CD4-positive, alpha-beta T cell (primary cell): ENCODE measurements at regions not wholly inside any gene's neighbourhood (a gene's known extent, or its start where the extent isn't known, plus 50 kb on each side); places are given as distances from the start of the nearest gene placed in this dataset.

ENCODE experiments used
- ATAC-seq: fragments of 200-7000 bp; cut with Tn5 transposase; one replicate; pipeline ENCODE4 v1.10.0; 2022; ENCODE audit warnings: mild to moderate bottlenecking; ENCODE audit not compliant: poor library complexity
- CTCF ChIA-PET: fragments of 350-600 bp; sonication (Branson Sonifier 250); formaldehyde crosslinking; loops from one replicate; lab custom pipeline; 2021; ENCODE audit warnings: antibody characterized with exemption, inconsistent platforms; lab: Charles Lee
- POLR2A ChIA-PET: fragments of 350-600 bp; sonication (Branson Sonifier 250); formaldehyde crosslinking; loops from one replicate; lab custom pipeline; 2021; ENCODE audit warnings: antibody characterized with exemption, inconsistent platforms; lab: Charles Lee
- DNase-seq, 14 experiments: peaks; one replicate each; pipeline ENCODE4 v3.0.0-alpha.2; 2013 to 2020; ENCODE audit warnings: mixed read lengths in 2 of 14
- H3K27ac ChIP-seq, 2 donors: one replicate each; pipeline versions ENCODE4 v1.5.1 to v1.7.0; 2013; ENCODE audit warnings: low read length in 2 of 2, low read depth in 1 of 2, mild to moderate bottlenecking in 1 of 2
- H3K27me3 ChIP-seq, 2 experiments: 1 replicate in 1 of 2; 2 replicates in 1 of 2; pipeline versions ENCODE4 v1.6.1 to v1.7.0; 2013; ENCODE audit warnings: low read length in 2 of 2, control low read depth in 1 of 2, mild to moderate bottlenecking in 1 of 2, moderate library complexity in 1 of 2; ENCODE audit not compliant: insufficient read depth in 2 of 2, control insufficient read depth in 1 of 2
- H3K36me3 ChIP-seq: one replicate; pipeline ENCODE4 v1.6.1; 2013; ENCODE audit warnings: low read length, control low read depth; ENCODE audit not compliant: insufficient read depth
- H3K4me1 ChIP-seq: one replicate; pipeline ENCODE4 v1.6.1; 2013; ENCODE audit warnings: low read length, control low read depth; ENCODE audit not compliant: insufficient read depth
- H3K4me3 ChIP-seq: one replicate; pipeline ENCODE4 v1.5.1; 2013; ENCODE audit warnings: mild to moderate bottlenecking, low read length, moderate library complexity
- H3K9me3 ChIP-seq, 2 experiments: 1 replicate in 1 of 2; 2 replicates in 1 of 2; pipeline versions ENCODE4 v1.6.1 to v1.7.0; 2013; ENCODE audit warnings: low read length in 2 of 2, mild to moderate bottlenecking in 2 of 2, control low read depth in 1 of 2, moderate library complexity in 1 of 2; ENCODE audit not compliant: control insufficient read depth in 1 of 2, insufficient read depth in 1 of 2
- H3K27ac Mint-ChIP-seq: one replicate; pipeline ENCODE4 v1.8.0; 2020; ENCODE audit warnings: mixed read lengths
- H3K27me3 Mint-ChIP-seq: one replicate; pipeline ENCODE4 v1.8.0; 2021; ENCODE audit warnings: mixed read lengths
- H3K36me3 Mint-ChIP-seq: one replicate; pipeline ENCODE4 v1.8.0; 2021; ENCODE audit warnings: low read depth, mixed read lengths
- H3K4me1 Mint-ChIP-seq: one replicate; pipeline ENCODE4 v1.8.0; 2021; ENCODE audit warnings: low read depth, mixed read lengths
- H3K4me3 Mint-ChIP-seq: one replicate; pipeline ENCODE4 v1.8.0; 2020; ENCODE audit warnings: mild to moderate bottlenecking, mixed read lengths
- H3K9me3 Mint-ChIP-seq: one replicate; pipeline ENCODE4 v1.8.0; 2020; ENCODE audit warnings: mixed read lengths
- CTCF ChIP-seq: fragments of 200-600 bp; IDR thresholded peaks from one replicate; pipeline ENCODE4 v1.8.0; 2022; ENCODE audit warnings: antibody characterized with exemption, mild to moderate bottlenecking
- intact Hi-C, 2 experiments: fragments of 100-400 bp; cut with DNase I in 1 of 2; cut with micrococcal nuclease in 1 of 2; formaldehyde crosslinking; loops; one replicate each; pipeline versions ENCODE4 v1.15.1 to v1.9.0; 2023 to 2025; cut with DNase I, micrococcal nuclease

- no peaks in the 10 kb centered on the region for H3K9me3 Mint-ChIP-seq
- DNase-seq (no peak), ATAC-seq (no peak)
- Histone ChIP-seq H3K4me1 (no peaks in the 10 kb centered on the region), H3K9me3 (no peaks in the 10 kb centered on the region), H3K4me3 (no peak overlapping the region), H3K27me3 (peaks cover 0 to 6% of the 10 kb centered on the region in 2 experiments), H3K36me3 (no peaks in the 10 kb centered on the region), H3K27ac (no peak overlapping the region)
- POLR2A ChIA-PET, result no interaction called here
- no peaks in the 10 kb centered on the region for H3K4me1 Mint-ChIP-seq
- peaks cover 15% of the 10 kb centered on the region for H3K27me3 Mint-ChIP-seq
- no peak overlapping the region for H3K4me3 Mint-ChIP-seq
- H3K36me3 Mint-ChIP-seq, result no peaks in the 10 kb centered on the region
- TF ChIP-seq CTCF, result no peak
- CTCF ChIA-PET, result interaction anchor here (0.8 kb wide), 1 partner anchor 13 kb away, joined by 3 read pairs; no protein-coding TSS in a partner anchor
- intact Hi-C loops, result no loop called here
- no peak overlapping the region for H3K27ac Mint-ChIP-seq
Measured at GRCh38 chr16:16879567-16880251, 500.8 kb downstream of the NPIPA7 start.

- Mint-ChIP-seq H3K4me1 (no peaks in the 10 kb centered on the region), H3K27ac (no peak overlapping the region), H3K9me3 (no peaks in the 10 kb centered on the region), H3K4me3 (no peak overlapping the region), H3K27me3 (peaks cover 15% of the 10 kb centered on the region), H3K36me3 (no peaks in the 10 kb centered on the region)
- intact Hi-C loops, result no loop called here
- ChIA-PET CTCF (no interaction called here), POLR2A (no interaction called here)
- ATAC-seq (no peak), DNase-seq (no peak)
- Histone ChIP-seq H3K4me1 (no peaks in the 10 kb centered on the region), H3K27me3 (peaks cover 0 to 6% of the 10 kb centered on the region in 2 experiments), H3K4me3 (no peak overlapping the region), H3K9me3 (no peaks in the 10 kb centered on the region), H3K27ac (no peak overlapping the region), H3K36me3 (no peaks in the 10 kb centered on the region)
- no peak for TF ChIP-seq CTCF
Measured at GRCh38 chr16:16881814-16882213, 502.9 kb downstream of the NPIPA7 start.

- no peak for ATAC-seq
- H3K4me1 Mint-ChIP-seq, result no peaks in the 10 kb centered on the region
- Histone ChIP-seq H3K9me3 (no peaks in the 10 kb centered on the region), H3K27me3 (peaks cover 0 to 6% of the 10 kb centered on the region in 2 experiments), H3K27ac (no peak overlapping the region), H3K4me3 (no peak overlapping the region), H3K36me3 (no peaks in the 10 kb centered on the region), H3K4me1 (no peaks in the 10 kb centered on the region)
- intact Hi-C loops, result no loop called here
- H3K9me3 Mint-ChIP-seq, result no peaks in the 10 kb centered on the region
- H3K36me3 Mint-ChIP-seq, result no peaks in the 10 kb centered on the region
- no peak overlapping the region for H3K4me3 Mint-ChIP-seq
- H3K27me3 Mint-ChIP-seq, result peaks cover 11% of the 10 kb centered on the region
- H3K27ac Mint-ChIP-seq, result no peak overlapping the region
- TF ChIP-seq CTCF, result no peak
- DNase-seq, result no peak
- ChIA-PET CTCF (no interaction called here), POLR2A (no interaction called here)
Measured at GRCh38 chr16:16882766-16883165, 503.8 kb downstream of the NPIPA7 start.
